ENCODE measurements at regions not wholly inside any gene's neighbourhood (a gene's known extent, or its start where the extent isn't known, plus 50 kb on each side); places are given as distances from the start of the nearest gene placed in this dataset.

DNA sequence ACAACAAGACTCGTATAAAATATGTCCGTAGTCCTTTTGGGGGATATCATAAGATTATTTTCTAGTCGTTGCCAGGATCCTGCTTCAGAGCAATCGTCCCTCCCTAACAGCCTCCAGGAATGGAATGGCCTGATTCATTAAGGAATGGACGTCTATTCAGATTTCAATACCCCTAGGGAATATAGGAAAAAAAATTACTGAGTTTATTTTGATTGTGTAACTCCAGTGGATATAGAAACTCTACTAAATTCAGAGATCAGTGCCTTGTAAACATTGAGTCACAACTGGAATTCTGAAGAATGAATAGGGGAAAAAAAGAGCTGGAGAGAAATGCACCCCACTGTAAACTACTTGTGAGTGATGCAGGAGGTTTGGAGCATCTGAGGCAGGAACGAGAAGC, 1171.5 kb upstream of the GOT2 start:
- WGBS, 2 donors = 80 to 84% methylated on average over 6 of the region's 6 CpGs
- H3K27ac ChIP-seq = no peak overlapping the region

DNA sequence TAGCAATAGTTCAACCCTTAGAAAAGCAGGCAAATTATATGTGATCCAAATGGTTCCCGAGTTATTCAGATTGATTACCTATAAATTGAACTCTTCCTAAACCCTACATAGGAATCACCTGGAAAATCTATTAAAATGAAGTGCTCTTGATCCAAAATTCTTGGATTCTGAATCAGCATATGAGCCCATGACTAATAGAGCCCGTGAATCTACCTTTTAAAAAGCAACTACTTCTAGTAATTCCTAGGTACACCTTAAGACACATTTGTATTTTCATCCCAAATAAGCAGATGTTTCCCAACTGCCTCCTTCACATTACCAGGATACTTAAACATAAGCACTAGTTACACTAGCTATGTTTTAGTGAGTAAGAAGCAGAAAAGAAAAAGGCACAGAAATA, 1171.0 kb upstream of the GOT2 start:
- no peak overlapping the region for H3K4me3 ChIP-seq
- no peaks in the 10 kb centered on the region for H3K9me3 ChIP-seq
- no peaks in the 10 kb centered on the region for H3K27me3 ChIP-seq
- TF ChIP-seq, protein P1, sequence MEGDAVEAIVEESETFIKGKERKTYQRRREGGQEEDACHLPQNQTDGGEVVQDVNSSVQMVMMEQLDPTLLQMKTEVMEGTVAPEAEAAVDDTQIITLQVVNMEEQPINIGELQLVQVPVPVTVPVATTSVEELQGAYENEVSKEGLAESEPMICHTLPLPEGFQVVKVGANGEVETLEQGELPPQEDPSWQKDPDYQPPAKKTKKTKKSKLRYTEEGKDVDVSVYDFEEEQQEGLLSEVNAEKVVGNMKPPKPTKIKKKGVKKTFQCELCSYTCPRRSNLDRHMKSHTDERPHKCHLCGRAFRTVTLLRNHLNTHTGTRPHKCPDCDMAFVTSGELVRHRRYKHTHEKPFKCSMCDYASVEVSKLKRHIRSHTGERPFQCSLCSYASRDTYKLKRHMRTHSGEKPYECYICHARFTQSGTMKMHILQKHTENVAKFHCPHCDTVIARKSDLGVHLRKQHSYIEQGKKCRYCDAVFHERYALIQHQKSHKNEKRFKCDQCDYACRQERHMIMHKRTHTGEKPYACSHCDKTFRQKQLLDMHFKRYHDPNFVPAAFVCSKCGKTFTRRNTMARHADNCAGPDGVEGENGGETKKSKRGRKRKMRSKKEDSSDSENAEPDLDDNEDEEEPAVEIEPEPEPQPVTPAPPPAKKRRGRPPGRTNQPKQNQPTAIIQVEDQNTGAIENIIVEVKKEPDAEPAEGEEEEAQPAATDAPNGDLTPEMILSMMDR (IDR thresholded peaks at IDR 0.05) = no peak
- TF ChIP-seq EP300 (IDR thresholded peaks at IDR 0.05) (no peak), POLR2AphosphoS5 (IDR thresholded peaks at IDR 0.05) (no peak), POLR2A (IDR thresholded peaks at IDR 0.05) (no peak)
- H3K4me1 ChIP-seq = no peaks in the 10 kb centered on the region
- DNase-seq = no peak
- no peaks in the 10 kb centered on the region for H3K36me3 ChIP-seq
- intact Hi-C loops (cut with DNase I) = no loop called here
- 42 to 80% methylated on average over 2 of the region's 2 CpGs for WGBS, 2 donors
- no peak overlapping the region for H3K27ac ChIP-seq

More for the DNA sequence above, 1171.5 kb upstream of the GOT2 start:
- Histone ChIP-seq H3K4me3 (no peak overlapping the region), H3K4me1 (no peaks in the 10 kb centered on the region), H3K9me3 (no peaks in the 10 kb centered on the region), H3K27me3 (no peaks in the 10 kb centered on the region), H3K36me3 (no peaks in the 10 kb centered on the region)
- DNase-seq = no peak
- TF ChIP-seq POLR2A (IDR thresholded peaks at IDR 0.05) (no peak), POLR2AphosphoS5 (IDR thresholded peaks at IDR 0.05) (no peak), EP300 (IDR thresholded peaks at IDR 0.05) (no peak)
- TF ChIP-seq, protein P1 (IDR thresholded peaks at IDR 0.05) = no peak
- intact Hi-C loops (cut with DNase I) = no loop called here

DNA sequence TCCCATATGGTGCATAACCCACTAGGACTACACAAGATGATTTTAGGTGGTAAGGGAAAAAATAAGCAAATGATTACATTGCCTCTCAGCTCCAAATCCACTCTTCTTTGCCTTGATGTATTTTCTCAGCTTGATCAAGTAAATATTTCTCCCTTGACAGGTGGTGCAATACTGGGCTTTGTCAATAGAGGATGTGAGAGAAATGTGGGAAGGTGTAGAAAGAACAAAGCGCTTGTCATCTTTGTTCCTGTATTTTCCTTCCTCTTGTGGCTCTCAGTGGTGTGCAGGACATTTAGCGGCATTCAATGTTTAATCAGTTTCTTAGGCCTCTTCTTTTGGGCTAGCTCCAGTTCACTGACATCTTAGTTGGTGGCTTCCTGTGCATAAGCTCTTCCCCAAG, 1165.8 kb upstream of the GOT2 start:
- no peaks in the 10 kb centered on the region for H3K4me1 ChIP-seq
- WGBS, 2 donors = 68 to 77% methylated on average over 2 of the region's 2 CpGs
- intact Hi-C loops (cut with DNase I) = no loop called here

DNA sequence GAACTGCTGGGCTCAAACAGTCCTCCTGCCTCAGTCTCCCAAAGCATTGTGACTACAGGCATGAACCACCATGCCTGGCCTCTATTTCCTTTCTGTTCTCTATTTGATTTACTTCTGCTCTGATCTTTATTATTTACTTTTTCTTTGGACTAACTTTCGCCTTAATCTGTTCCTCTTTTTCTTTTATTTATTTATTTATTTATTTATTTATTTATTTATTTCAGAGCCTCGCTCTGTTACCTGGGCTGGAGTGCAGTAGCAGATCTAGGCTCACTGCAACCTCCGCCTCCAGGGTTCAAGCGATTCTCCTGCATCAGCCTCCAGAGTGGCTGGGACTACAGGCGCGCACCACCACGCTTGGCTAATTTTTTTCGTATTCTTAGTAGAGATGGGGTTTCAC, 1158.3 kb upstream of the GOT2 start:
- Histone ChIP-seq H3K4me3 (no peak overlapping the region), H3K36me3 (no peaks in the 10 kb centered on the region), H3K27ac (no peak overlapping the region), H3K4me1 (no peaks in the 10 kb centered on the region), H3K27me3 (no peaks in the 10 kb centered on the region), H3K9me3 (no peaks in the 10 kb centered on the region)
- no peak for DNase-seq
- intact Hi-C loops (cut with DNase I) = no loop called here
- TF ChIP-seq, protein P1 (IDR thresholded peaks at IDR 0.05) = no peak
- TF ChIP-seq EP300 (IDR thresholded peaks at IDR 0.05) (no peak), POLR2A (IDR thresholded peaks at IDR 0.05) (no peak), POLR2AphosphoS5 (IDR thresholded peaks at IDR 0.05) (no peak)
- 95 to 96% methylated on average over 8 of the region's 8 CpGs for WGBS, 2 donors

More for the DNA sequence above, 1165.8 kb upstream of the GOT2 start:
- Histone ChIP-seq H3K9me3 (no peaks in the 10 kb centered on the region), H3K36me3 (no peaks in the 10 kb centered on the region), H3K4me3 (no peak overlapping the region), H3K27me3 (no peaks in the 10 kb centered on the region), H3K27ac (no peak overlapping the region)
- no peak for DNase-seq
- TF ChIP-seq, protein P1 (IDR thresholded peaks at IDR 0.05) = no peak
- TF ChIP-seq POLR2AphosphoS5 (IDR thresholded peaks at IDR 0.05) (no peak), EP300 (IDR thresholded peaks at IDR 0.05) (no peak), POLR2A (IDR thresholded peaks at IDR 0.05) (no peak)

DNA sequence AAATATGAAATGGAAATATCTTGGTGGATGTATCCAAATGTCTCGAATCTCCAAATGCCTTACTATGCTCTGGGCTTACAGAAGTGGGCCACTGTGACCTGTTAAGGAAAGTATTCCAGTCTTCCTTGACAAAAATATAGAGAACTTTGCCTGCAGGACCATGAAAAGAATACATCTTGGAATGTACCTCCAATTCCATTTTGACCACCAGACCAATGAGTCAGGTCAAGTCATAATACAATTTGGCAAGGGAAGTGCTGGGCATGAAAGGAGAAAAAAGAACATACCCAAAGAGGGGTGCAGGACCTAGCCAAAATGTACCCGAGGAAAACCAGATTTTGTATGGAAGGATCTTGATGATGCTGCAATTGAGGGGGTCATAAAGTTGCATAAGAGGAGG, 1153.7 kb upstream of the GOT2 start:
- no peaks in the 10 kb centered on the region for H3K9me3 ChIP-seq
- TF ChIP-seq EP300 (IDR thresholded peaks at IDR 0.05) (no peak), POLR2AphosphoS5 (IDR thresholded peaks at IDR 0.05) (no peak), POLR2A (IDR thresholded peaks at IDR 0.05) (no peak)
- TF ChIP-seq, protein P1 (IDR thresholded peaks at IDR 0.05) = no peak
- H3K27ac ChIP-seq = no peak overlapping the region
- 67 to 80% methylated on average over 2 of the region's 2 CpGs for WGBS, 2 donors
- DNase-seq = no peak
- H3K4me3 ChIP-seq = no peak overlapping the region
- H3K27me3 ChIP-seq = no peaks in the 10 kb centered on the region
- intact Hi-C loops (cut with DNase I) = no loop called here
- peaks cover 0 to 15% (median 11%) of the 10 kb centered on the region in 4 donors for H3K4me1 ChIP-seq
- no peaks in the 10 kb centered on the region for H3K36me3 ChIP-seq
